H1 (cell line): ENCODE measurements at regions not wholly inside any gene's neighbourhood (a gene's known extent, or its start where the extent isn't known, plus 50 kb on each side); places are given as distances from the start of the nearest gene placed in this dataset.

Experiments used
- HDAC2 ChIP-seq, 2 experiments: fragments of 300-600 bp in 1 of 2; sonication (generic) in 1 of 2; IDR thresholded peaks; 2 replicates each; pipeline ENCODE4 v1.6.1; 2011 to 2012; ENCODE audit warnings: low read depth in 2 of 2, low read length in 2 of 2, mild to moderate bottlenecking in 2 of 2, moderate library complexity in 2 of 2, borderline replicate concordance in 1 of 2, inconsistent platforms in 1 of 2
- TF ChIP-seq, protein P1 (sequence below): fragments of 300-600 bp; sonication (generic); IDR thresholded peaks from 2 replicates; pipeline ENCODE4 v1.7.1; 2012; ENCODE audit warnings: low read length, moderate library complexity, mild to moderate bottlenecking, inconsistent platforms; ENCODE audit not compliant: insufficient replicate concordance

DNA sequence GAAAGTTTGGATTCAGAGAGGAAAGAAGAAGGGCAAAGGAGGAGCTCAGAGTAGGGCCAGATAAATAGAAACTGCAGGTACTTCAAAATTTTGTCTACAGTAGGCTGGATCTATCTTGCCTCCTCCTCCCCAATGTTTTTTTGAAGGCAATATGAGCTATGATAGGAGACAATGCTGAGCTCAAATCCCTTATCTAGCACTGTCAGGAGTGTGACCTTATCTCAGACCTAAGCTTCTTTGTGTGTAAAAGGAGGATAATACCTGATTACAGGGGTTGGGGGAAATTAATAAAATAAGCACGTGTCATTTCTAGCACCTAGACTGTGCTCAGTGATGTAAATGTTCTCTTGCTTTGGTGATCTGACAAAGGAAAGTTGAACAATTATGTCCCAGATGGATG is 137.8 kb upstream of the CD180 start (continued):
- TF ChIP-seq, protein P1, sequence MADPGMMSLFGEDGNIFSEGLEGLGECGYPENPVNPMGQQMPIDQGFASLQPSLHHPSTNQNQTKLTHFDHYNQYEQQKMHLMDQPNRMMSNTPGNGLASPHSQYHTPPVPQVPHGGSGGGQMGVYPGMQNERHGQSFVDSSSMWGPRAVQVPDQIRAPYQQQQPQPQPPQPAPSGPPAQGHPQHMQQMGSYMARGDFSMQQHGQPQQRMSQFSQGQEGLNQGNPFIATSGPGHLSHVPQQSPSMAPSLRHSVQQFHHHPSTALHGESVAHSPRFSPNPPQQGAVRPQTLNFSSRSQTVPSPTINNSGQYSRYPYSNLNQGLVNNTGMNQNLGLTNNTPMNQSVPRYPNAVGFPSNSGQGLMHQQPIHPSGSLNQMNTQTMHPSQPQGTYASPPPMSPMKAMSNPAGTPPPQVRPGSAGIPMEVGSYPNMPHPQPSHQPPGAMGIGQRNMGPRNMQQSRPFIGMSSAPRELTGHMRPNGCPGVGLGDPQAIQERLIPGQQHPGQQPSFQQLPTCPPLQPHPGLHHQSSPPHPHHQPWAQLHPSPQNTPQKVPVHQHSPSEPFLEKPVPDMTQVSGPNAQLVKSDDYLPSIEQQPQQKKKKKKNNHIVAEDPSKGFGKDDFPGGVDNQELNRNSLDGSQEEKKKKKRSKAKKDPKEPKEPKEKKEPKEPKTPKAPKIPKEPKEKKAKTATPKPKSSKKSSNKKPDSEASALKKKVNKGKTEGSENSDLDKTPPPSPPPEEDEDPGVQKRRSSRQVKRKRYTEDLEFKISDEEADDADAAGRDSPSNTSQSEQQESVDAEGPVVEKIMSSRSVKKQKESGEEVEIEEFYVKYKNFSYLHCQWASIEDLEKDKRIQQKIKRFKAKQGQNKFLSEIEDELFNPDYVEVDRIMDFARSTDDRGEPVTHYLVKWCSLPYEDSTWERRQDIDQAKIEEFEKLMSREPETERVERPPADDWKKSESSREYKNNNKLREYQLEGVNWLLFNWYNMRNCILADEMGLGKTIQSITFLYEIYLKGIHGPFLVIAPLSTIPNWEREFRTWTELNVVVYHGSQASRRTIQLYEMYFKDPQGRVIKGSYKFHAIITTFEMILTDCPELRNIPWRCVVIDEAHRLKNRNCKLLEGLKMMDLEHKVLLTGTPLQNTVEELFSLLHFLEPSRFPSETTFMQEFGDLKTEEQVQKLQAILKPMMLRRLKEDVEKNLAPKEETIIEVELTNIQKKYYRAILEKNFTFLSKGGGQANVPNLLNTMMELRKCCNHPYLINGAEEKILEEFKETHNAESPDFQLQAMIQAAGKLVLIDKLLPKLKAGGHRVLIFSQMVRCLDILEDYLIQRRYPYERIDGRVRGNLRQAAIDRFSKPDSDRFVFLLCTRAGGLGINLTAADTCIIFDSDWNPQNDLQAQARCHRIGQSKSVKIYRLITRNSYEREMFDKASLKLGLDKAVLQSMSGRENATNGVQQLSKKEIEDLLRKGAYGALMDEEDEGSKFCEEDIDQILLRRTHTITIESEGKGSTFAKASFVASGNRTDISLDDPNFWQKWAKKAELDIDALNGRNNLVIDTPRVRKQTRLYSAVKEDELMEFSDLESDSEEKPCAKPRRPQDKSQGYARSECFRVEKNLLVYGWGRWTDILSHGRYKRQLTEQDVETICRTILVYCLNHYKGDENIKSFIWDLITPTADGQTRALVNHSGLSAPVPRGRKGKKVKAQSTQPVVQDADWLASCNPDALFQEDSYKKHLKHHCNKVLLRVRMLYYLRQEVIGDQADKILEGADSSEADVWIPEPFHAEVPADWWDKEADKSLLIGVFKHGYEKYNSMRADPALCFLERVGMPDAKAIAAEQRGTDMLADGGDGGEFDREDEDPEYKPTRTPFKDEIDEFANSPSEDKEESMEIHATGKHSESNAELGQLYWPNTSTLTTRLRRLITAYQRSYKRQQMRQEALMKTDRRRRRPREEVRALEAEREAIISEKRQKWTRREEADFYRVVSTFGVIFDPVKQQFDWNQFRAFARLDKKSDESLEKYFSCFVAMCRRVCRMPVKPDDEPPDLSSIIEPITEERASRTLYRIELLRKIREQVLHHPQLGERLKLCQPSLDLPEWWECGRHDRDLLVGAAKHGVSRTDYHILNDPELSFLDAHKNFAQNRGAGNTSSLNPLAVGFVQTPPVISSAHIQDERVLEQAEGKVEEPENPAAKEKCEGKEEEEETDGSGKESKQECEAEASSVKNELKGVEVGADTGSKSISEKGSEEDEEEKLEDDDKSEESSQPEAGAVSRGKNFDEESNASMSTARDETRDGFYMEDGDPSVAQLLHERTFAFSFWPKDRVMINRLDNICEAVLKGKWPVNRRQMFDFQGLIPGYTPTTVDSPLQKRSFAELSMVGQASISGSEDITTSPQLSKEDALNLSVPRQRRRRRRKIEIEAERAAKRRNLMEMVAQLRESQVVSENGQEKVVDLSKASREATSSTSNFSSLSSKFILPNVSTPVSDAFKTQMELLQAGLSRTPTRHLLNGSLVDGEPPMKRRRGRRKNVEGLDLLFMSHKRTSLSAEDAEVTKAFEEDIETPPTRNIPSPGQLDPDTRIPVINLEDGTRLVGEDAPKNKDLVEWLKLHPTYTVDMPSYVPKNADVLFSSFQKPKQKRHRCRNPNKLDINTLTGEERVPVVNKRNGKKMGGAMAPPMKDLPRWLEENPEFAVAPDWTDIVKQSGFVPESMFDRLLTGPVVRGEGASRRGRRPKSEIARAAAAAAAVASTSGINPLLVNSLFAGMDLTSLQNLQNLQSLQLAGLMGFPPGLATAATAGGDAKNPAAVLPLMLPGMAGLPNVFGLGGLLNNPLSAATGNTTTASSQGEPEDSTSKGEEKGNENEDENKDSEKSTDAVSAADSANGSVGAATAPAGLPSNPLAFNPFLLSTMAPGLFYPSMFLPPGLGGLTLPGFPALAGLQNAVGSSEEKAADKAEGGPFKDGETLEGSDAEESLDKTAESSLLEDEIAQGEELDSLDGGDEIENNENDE, result no peak
- TF ChIP-seq HDAC2 (IDR thresholded peaks at IDR 0.05; ENCODE audit: borderline replicate concordance in 1 of 2, low read depth in 2 of 2, low read length in 2 of 2), result no peak
